ENCODE measurements at regions not wholly inside any gene's neighbourhood (a gene's known extent, or its start where the extent isn't known, plus 50 kb on each side); places are given as distances from the start of the nearest gene placed in this dataset.

DNA sequence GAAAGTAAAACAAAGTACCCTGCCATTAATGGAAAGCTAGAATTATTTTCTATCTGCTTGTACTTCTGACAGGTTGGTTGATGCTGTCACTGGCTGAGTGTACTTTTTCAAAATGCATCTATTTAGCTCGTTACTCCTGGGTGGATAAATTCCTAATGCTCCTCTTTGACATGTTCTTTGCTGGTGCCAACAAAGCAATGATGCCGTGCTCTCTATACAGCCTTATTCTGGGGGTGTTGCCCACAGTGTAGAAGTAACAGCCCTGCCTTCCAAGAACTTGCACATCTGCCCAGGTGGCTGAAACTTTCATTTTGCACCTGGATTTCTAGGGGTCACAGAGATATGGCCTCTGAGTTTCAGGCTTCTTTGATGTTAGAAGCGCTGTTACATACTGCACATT, 132.4 kb downstream of the SLC4A3 start:
- H3K27ac ChIP-seq, result no peak overlapping the region
- H3K4me3 ChIP-seq, result no peak overlapping the region
- intact Hi-C loops (cut with DNase I; ENCODE audit: low total_unique reads), result no loop called here
- H3K9me3 ChIP-seq, result no peaks in the 10 kb centered on the region
- DNase-seq, result no peak
- in situ Hi-C loops (cut with MboI; ENCODE audit: low sequenced_read_pairs in 4 of 4), result no loop called here
- TF ChIP-seq POLR2A (IDR thresholded peaks at IDR 0.05), result no peak
- TF ChIP-seq, protein P1, sequence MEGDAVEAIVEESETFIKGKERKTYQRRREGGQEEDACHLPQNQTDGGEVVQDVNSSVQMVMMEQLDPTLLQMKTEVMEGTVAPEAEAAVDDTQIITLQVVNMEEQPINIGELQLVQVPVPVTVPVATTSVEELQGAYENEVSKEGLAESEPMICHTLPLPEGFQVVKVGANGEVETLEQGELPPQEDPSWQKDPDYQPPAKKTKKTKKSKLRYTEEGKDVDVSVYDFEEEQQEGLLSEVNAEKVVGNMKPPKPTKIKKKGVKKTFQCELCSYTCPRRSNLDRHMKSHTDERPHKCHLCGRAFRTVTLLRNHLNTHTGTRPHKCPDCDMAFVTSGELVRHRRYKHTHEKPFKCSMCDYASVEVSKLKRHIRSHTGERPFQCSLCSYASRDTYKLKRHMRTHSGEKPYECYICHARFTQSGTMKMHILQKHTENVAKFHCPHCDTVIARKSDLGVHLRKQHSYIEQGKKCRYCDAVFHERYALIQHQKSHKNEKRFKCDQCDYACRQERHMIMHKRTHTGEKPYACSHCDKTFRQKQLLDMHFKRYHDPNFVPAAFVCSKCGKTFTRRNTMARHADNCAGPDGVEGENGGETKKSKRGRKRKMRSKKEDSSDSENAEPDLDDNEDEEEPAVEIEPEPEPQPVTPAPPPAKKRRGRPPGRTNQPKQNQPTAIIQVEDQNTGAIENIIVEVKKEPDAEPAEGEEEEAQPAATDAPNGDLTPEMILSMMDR (IDR thresholded peaks at IDR 0.05 in 4 of 5, conservative IDR thresholded peaks at IDR 0.05 in 1 of 5), result no peak
- H3K4me1 ChIP-seq, result no peaks in the 10 kb centered on the region
- ATAC-seq, result no peak
- H3K27me3 ChIP-seq, result no peaks in the 10 kb centered on the region
- H3K36me3 ChIP-seq, result no peaks in the 10 kb centered on the region

DNA sequence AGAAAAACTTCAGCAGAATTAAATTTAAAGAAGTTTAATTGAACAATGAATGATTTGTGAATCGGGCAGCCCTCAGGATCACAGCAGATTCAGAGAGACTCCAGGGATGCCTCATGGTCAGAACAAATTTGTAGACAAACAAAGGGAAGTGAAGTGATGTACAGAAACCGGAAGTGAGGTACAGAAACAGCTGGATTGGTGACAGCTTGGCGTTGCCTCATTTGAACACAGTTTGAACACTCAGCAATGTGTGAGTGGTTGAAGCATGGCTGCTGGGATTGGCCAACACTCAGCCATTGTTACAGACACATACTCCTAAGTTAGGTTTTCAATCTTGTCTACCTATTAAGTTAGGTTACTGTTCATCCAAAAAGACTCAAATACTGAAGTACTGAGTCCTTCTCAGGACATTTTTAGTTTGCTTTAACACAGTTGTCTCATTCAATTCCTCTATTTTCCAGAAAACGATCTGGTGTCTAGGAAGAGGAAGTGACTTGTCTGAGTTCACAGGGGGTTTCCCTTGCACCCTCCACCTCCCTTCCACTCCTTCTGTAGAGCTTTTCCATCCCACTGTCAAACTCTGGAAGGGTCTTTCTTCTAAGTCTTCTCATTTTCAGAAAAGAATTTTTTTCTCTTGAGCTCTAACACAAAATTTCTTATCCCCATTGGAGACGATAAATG, 137.9 kb downstream of the SLC4A3 start:
- no peaks in the 10 kb centered on the region for H3K27me3 ChIP-seq
- in situ Hi-C loops (cut with MboI; ENCODE audit: low sequenced_read_pairs in 4 of 4) (no loop called here), intact Hi-C loops (cut with DNase I; ENCODE audit: low total_unique reads) (no loop called here)
- DNase-seq, result no peak
- H3K36me3 ChIP-seq, result no peaks in the 10 kb centered on the region
- peaks cover 0 to 10% of the 10 kb centered on the region in 2 donors for H3K4me1 ChIP-seq
- no peak for ATAC-seq
- no peak overlapping the region for H3K4me3 ChIP-seq
- no peak overlapping the region for H3K27ac ChIP-seq
- TF ChIP-seq, protein P1 (IDR thresholded peaks at IDR 0.05 in 4 of 5, conservative IDR thresholded peaks at IDR 0.05 in 1 of 5), result no peak
- no peak for TF ChIP-seq POLR2A (IDR thresholded peaks at IDR 0.05)
- no peaks in the 10 kb centered on the region for H3K9me3 ChIP-seq

DNA sequence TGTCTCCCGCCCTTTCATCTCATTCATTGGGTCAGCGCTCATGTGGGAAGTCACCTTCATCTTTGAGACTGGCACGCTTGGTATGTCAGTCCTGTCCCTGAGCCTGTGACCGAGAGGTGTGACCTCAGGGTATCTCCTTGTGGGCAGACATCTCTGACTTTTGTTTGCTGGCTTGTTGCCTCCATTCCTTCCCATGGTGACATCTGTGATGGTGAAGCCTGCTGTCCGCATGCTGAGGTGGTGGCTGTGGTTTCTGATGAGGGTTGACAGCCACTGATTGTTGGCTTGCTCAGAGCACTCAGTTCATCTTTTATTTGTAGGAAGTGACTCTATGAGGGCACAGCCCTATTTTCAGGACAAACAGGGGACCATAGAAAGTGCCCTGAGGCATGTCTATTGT, 139.2 kb downstream of the SLC4A3 start:
- Histone ChIP-seq H3K27ac (no peak overlapping the region), H3K4me3 (no peak overlapping the region), H3K4me1 (peaks cover 0 to 10% of the 10 kb centered on the region in 2 donors), H3K27me3 (no peaks in the 10 kb centered on the region), H3K36me3 (no peaks in the 10 kb centered on the region), H3K9me3 (no peaks in the 10 kb centered on the region)
- TF ChIP-seq, protein P1 (IDR thresholded peaks at IDR 0.05 in 4 of 5, conservative IDR thresholded peaks at IDR 0.05 in 1 of 5), result no peak
- no peak for TF ChIP-seq POLR2A (IDR thresholded peaks at IDR 0.05)
- in situ Hi-C loops (cut with MboI; ENCODE audit: low sequenced_read_pairs in 4 of 4), result no loop called here
- intact Hi-C loops (cut with DNase I; ENCODE audit: low total_unique reads), result no loop called here
- DNase-seq (no peak), ATAC-seq (no peak)

DNA sequence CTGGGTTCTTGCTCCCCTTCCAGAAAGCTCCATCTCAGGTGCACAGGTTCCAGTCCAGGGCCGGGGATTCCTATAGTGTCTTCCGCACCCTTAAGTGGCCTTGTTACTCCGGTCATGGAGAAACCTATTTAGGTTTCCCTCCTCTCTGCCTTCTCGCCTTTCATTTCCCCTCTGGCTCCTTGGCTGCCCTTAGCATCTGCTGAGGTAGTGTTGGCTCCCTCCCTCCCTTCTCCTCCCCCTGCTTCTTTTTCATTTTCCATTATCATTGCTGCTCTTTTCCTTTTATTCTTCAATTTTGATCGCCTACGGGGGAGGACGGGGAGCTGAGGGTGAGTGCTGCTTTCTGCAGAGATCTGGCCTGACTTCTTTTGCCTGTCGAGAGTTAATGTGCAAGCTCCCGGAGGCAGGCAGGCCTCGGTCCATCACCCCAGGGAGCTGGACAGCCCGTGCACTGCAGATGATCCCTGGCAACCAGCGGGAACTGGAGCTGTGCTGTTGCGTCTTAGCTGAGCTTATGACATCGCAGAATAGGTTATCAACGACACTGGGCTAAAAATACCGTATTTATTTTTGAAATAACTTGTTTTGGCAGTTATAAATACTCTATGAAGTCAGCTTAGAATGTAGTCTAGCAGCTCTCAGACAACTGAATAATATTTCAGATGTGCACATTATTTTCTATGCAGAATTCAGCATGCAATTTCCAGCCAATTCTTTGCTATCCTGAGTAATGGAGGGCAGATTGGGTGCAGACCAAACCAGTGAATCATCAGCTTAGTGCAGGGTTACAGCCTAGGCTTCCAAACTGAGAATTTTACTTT, 141.9 kb downstream of the SLC4A3 start:
- peaks cover 0 to 10% of the 10 kb centered on the region in 2 donors for H3K4me1 ChIP-seq
- in situ Hi-C loops (cut with MboI; ENCODE audit: low sequenced_read_pairs in 4 of 4) (no loop called here), intact Hi-C loops (cut with DNase I; ENCODE audit: low total_unique reads) (no loop called here)
- peak in 1 of 2 donors; percentile 25 for DNase-seq
- H3K9me3 ChIP-seq, result no peaks in the 10 kb centered on the region
- no peak for TF ChIP-seq POLR2A (IDR thresholded peaks at IDR 0.05)
- TF ChIP-seq, protein P1 (IDR thresholded peaks at IDR 0.05 in 4 of 5, conservative IDR thresholded peaks at IDR 0.05 in 1 of 5), result no peak
- no peaks in the 10 kb centered on the region for H3K36me3 ChIP-seq
- H3K4me3 ChIP-seq, result peak overlapping the region in 1 of 4 donors; percentile 9
- peak; percentile 80 to 83 for ATAC-seq
- no peaks in the 10 kb centered on the region for H3K27me3 ChIP-seq
- H3K27ac ChIP-seq, result peak overlapping the region in 3 of 4 donors; percentile 34 to 68 (median 41)

Data from gastrocnemius medialis (tissue), 4 donors.